Mucosa of descending colon (tissue), 3 donors: ENCODE measurements at regions not wholly inside any gene's neighbourhood (a gene's known extent, or its start where the extent isn't known, plus 50 kb on each side); places are given as distances from the start of the nearest gene placed in this dataset.
"Not testable (repeated sequence)": the region's sequence is repeated elsewhere in the genome, so short reads cannot be mapped to it uniquely, and the experiment has no call there.

Source experiments
- ATAC-seq: fragments of 200-7000 bp; cut with Tn5 transposase; one replicate; pipeline ENCODE4 v1.9.1; 2020; ENCODE audit warnings: mild to moderate bottlenecking, moderate library complexity
- DNase-seq, 3 donors: peaks; one replicate each; pipeline ENCODE4 v3.0.0-alpha.2; 2020
- H3K36me3 ChIP-seq: fragments of 200-600 bp; one replicate; pipeline ENCODE4 v1.8.0; 2021; ENCODE audit warnings: low read depth, mild to moderate bottlenecking
- H3K4me1 ChIP-seq: fragments of 200-600 bp; one replicate; pipeline ENCODE4 v1.8.0; 2021; ENCODE audit warnings: low read depth, mild to moderate bottlenecking
- H3K4me3 ChIP-seq: fragments of 200-600 bp; one replicate; pipeline ENCODE4 v1.8.0; 2021; ENCODE audit warnings: mild to moderate bottlenecking
- H3K9me3 ChIP-seq: fragments of 200-600 bp; one replicate; pipeline ENCODE4 v1.8.0; 2021; ENCODE audit warnings: mild to moderate bottlenecking
- CTCF ChIP-seq: fragments of 200-600 bp; IDR thresholded peaks from one replicate; pipeline ENCODE4 v1.8.0; 2022; ENCODE audit warnings: antibody characterized with exemption, mild to moderate bottlenecking
- intact Hi-C, 2 donors: fragments of 100-400 bp; cut with DNase I in 1 of 2; cut with micrococcal nuclease in 1 of 2; formaldehyde crosslinking; loops; one replicate each; pipeline versions ENCODE4 v1.11.0 to v1.11.1; 2022; cut with DNase I, micrococcal nuclease
- donor health status: DM: no; HTN: no; CAD: no; lungs with moderate emphysema.
- donor health status: DM: no; HTN: no; CAD: no.
- donor health status: DM: no; HTN: yes; CAD: no.

- no peaks in the 10 kb centered on the region for H3K36me3 ChIP-seq
- no peaks in the 10 kb centered on the region for H3K4me1 ChIP-seq
- intact Hi-C loops = no loop called here
- ATAC-seq = no peak
- no peaks in the 10 kb centered on the region for H3K9me3 ChIP-seq
- no peak for DNase-seq
- TF ChIP-seq CTCF = no peak
- H3K4me3 ChIP-seq = no peak overlapping the region
These were observed 114.4 kb upstream of the IQSEC1 start for GRCh38 chr3:13187593-13187992.

- H3K9me3 ChIP-seq = no peaks in the 10 kb centered on the region
- H3K4me1 ChIP-seq = no peaks in the 10 kb centered on the region
- no peak for DNase-seq
- H3K36me3 ChIP-seq = no peaks in the 10 kb centered on the region
- H3K4me3 ChIP-seq = no peak overlapping the region
- intact Hi-C loops = no loop called here
- TF ChIP-seq CTCF = no peak
- no peak for ATAC-seq
These were observed 113.2 kb upstream of the IQSEC1 start for GRCh38 chr3:13186435-13186815.

- Histone ChIP-seq H3K9me3 (no peaks in the 10 kb centered on the region), H3K4me3 (no peak overlapping the region), H3K36me3 (no peaks in the 10 kb centered on the region), H3K4me1 (no peaks in the 10 kb centered on the region)
- no peak for DNase-seq
- intact Hi-C loops = no loop called here
- TF ChIP-seq CTCF = no peak
- no peak for ATAC-seq
These were observed 112.7 kb upstream of the IQSEC1 start for GRCh38 chr3:13185737-13186434.

GRCh38 chr3:13179582-13180210 is 106.5 kb upstream of the IQSEC1 start:
- H3K36me3 ChIP-seq, DNase-seq, H3K4me3 ChIP-seq, H3K4me1 ChIP-seq, intact Hi-C loops, ATAC-seq: not testable (repeated sequence)
- H3K9me3 ChIP-seq = peaks cover 17% of the 10 kb centered on the region

GRCh38 chr3:13179181-13179580 is 106.0 kb upstream of the IQSEC1 start:
- DNase-seq = no peak
- Histone ChIP-seq H3K4me1 (no peaks in the 10 kb centered on the region), H3K36me3 (no peaks in the 10 kb centered on the region), H3K9me3 (peaks cover 17% of the 10 kb centered on the region), H3K4me3 (no peak overlapping the region)
- no peak for ATAC-seq
- intact Hi-C loops = no loop called here
- TF ChIP-seq CTCF = no peak

GRCh38 chr3:13178107-13178506 is 104.9 kb upstream of the IQSEC1 start:
- DNase-seq = no peak
- intact Hi-C loops = no loop called here
- H3K4me1 ChIP-seq = no peaks in the 10 kb centered on the region
- no peaks in the 10 kb centered on the region for H3K36me3 ChIP-seq
- H3K4me3 ChIP-seq = no peak overlapping the region
- TF ChIP-seq CTCF = no peak
- peaks cover 17% of the 10 kb centered on the region for H3K9me3 ChIP-seq
- ATAC-seq = no peak
